ENCODE measurements at regions not wholly inside any gene's neighbourhood (a gene's known extent, or its start where the extent isn't known, plus 50 kb on each side); places are given as distances from the start of the nearest gene placed in this dataset.

DNA sequence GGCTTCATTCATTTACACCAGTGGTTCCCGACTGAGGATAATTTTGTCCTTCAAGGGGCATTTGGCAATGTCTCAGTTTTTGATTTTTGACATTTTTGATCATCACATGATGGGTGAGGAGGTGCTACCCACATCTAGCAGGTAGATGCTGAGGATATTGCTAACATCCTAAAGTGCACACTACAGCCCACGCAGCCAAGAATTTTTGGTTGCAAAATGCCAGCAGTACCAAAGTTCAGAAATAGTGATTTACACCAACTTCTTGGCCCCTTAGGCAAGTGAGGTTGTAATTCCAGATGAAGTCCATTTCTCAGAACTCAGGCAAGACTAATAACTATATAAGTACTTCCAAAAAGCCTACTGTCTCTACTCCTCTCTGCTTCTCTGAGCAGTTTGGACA, 80.1 kb upstream of the TSHZ2 start:
- no peak overlapping the region for H3K9ac ChIP-seq (ENCODE audit: insufficient read depth, low read length, poor library complexity, severe bottlenecking)
- no peaks in the 10 kb centered on the region for H4K20me1 ChIP-seq (ENCODE audit: insufficient read depth, low read length)
- Mint-ChIP-seq H3K36me3 (no peaks in the 10 kb centered on the region), H3K27me3 (ENCODE audit: low read depth in 3 of 3) (peaks cover 0 to 4% (median 0%) of the 10 kb centered on the region in 3 donors), H3K4me1 (no peaks in the 10 kb centered on the region), H3K27ac (no peak overlapping the region), H3K9me3 (peaks cover 0 to 10% (median 4%) of the 10 kb centered on the region in 7 donors), H3K4me3 (no peak overlapping the region)
- no peaks in the 10 kb centered on the region for H3K79me2 ChIP-seq (ENCODE audit: insufficient read depth, low read length)
- no peaks in the 10 kb centered on the region for H3K36me3 ChIP-seq (replicated peaks in 1 of 2; ENCODE audit: control insufficient read depth in 1 of 2, insufficient read depth in 2 of 2, low read length in 2 of 2)
- TF ChIP-seq, protein P1, sequence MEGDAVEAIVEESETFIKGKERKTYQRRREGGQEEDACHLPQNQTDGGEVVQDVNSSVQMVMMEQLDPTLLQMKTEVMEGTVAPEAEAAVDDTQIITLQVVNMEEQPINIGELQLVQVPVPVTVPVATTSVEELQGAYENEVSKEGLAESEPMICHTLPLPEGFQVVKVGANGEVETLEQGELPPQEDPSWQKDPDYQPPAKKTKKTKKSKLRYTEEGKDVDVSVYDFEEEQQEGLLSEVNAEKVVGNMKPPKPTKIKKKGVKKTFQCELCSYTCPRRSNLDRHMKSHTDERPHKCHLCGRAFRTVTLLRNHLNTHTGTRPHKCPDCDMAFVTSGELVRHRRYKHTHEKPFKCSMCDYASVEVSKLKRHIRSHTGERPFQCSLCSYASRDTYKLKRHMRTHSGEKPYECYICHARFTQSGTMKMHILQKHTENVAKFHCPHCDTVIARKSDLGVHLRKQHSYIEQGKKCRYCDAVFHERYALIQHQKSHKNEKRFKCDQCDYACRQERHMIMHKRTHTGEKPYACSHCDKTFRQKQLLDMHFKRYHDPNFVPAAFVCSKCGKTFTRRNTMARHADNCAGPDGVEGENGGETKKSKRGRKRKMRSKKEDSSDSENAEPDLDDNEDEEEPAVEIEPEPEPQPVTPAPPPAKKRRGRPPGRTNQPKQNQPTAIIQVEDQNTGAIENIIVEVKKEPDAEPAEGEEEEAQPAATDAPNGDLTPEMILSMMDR (IDR thresholded peaks at IDR 0.05) = no peak
- no CpG with 5 or more reads among the region's 2 CpGs for WGBS (ENCODE audit: insufficient coverage)
- no peak overlapping the region for H3K27ac ChIP-seq (ENCODE audit: low read depth in 1 of 2, low read length in 2 of 2)
- no peaks in the 10 kb centered on the region for H3K27me3 ChIP-seq (ENCODE audit: control insufficient read depth in 2 of 2, insufficient read depth in 2 of 2, low read length in 2 of 2)
- no peak overlapping the region for H3K4me3 ChIP-seq (replicated peaks in 1 of 3; ENCODE audit: low read depth in 2 of 3, low read length in 3 of 3)
- no peak for DNase-seq
- intact Hi-C loops (cut with micrococcal nuclease) = no loop called here
- no peaks in the 10 kb centered on the region for H3K9me3 ChIP-seq (replicated peaks in 1 of 2; ENCODE audit: control insufficient read depth in 1 of 2, insufficient read depth in 1 of 2, low read length in 2 of 2)
- no peaks in the 10 kb centered on the region for H3K4me1 ChIP-seq (ENCODE audit: control insufficient read depth in 1 of 2, insufficient read depth in 2 of 2, low read length in 2 of 2)
- no peak overlapping the region for H2AFZ ChIP-seq (ENCODE audit: insufficient read depth, low read depth, low read length, poor library complexity, severe bottlenecking)
- no peak overlapping the region for H3K4me2 ChIP-seq (replicated peaks; ENCODE audit: extremely low read depth, low read length, poor library complexity, severe bottlenecking)

GRCh38 chr20:52890130-52890529, 82.0 kb upstream of the TSHZ2 start:
- Histone ChIP-seq H4K20me1 (ENCODE audit: insufficient read depth, low read length) (no peaks in the 10 kb centered on the region), H3K27me3 (ENCODE audit: control insufficient read depth in 2 of 2, insufficient read depth in 2 of 2, low read length in 2 of 2) (no peaks in the 10 kb centered on the region), H3K9me3 (replicated peaks in 1 of 2; ENCODE audit: control insufficient read depth in 1 of 2, insufficient read depth in 1 of 2, low read length in 2 of 2) (no peaks in the 10 kb centered on the region), H2AFZ (ENCODE audit: insufficient read depth, low read depth, low read length, poor library complexity, severe bottlenecking) (no peak overlapping the region), H3K4me3 (replicated peaks in 1 of 3; ENCODE audit: low read depth in 2 of 3, low read length in 3 of 3) (no peak overlapping the region), H3K27ac (ENCODE audit: low read depth in 1 of 2, low read length in 2 of 2) (no peak overlapping the region), H3K4me2 (replicated peaks; ENCODE audit: extremely low read depth, low read length, poor library complexity, severe bottlenecking) (no peak overlapping the region), H3K79me2 (ENCODE audit: insufficient read depth, low read length) (no peaks in the 10 kb centered on the region), H3K9ac (ENCODE audit: insufficient read depth, low read length, poor library complexity, severe bottlenecking) (no peak overlapping the region), H3K36me3 (replicated peaks in 1 of 2; ENCODE audit: control insufficient read depth in 1 of 2, insufficient read depth in 2 of 2, low read length in 2 of 2) (no peaks in the 10 kb centered on the region), H3K4me1 (ENCODE audit: control insufficient read depth in 1 of 2, insufficient read depth in 2 of 2, low read length in 2 of 2) (no peaks in the 10 kb centered on the region)
- no peaks in the 10 kb centered on the region for H3K4me1 Mint-ChIP-seq
- intact Hi-C loops (cut with micrococcal nuclease) = no loop called here
- H3K36me3 Mint-ChIP-seq = no peaks in the 10 kb centered on the region
- TF ChIP-seq, protein P1 (IDR thresholded peaks at IDR 0.05) = no peak
- DNase-seq = no peak
- WGBS (ENCODE audit: insufficient coverage) = 93% methylated on average over 3 of the region's 3 CpGs
- no peak overlapping the region for H3K27ac Mint-ChIP-seq
- H3K4me3 Mint-ChIP-seq = no peak overlapping the region
- peaks cover 0 to 2% (median 0%) of the 10 kb centered on the region in 3 donors for H3K27me3 Mint-ChIP-seq (ENCODE audit: low read depth in 3 of 3)
- peaks cover 0 to 6% (median 1%) of the 10 kb centered on the region in 7 donors for H3K9me3 Mint-ChIP-seq

Measured in CD14-positive monocyte (primary cell).